H1 (cell line): ENCODE measurements at regions not wholly inside any gene's neighbourhood (a gene's known extent, or its start where the extent isn't known, plus 50 kb on each side); places are given as distances from the start of the nearest gene placed in this dataset.

Experiments
- CTCF ChIA-PET: fragments of 300-600 bp; sonication (Branson Sonifier 250); formaldehyde crosslinking; loops from one replicate; lab custom pipeline; 2021; ENCODE audit not compliant: partially characterized antibody; lab: Charles Lee
- POLR2A ChIA-PET: fragments of 300-600 bp; sonication (Branson Sonifier 250); formaldehyde crosslinking; loops from one replicate; lab custom pipeline; 2021; ENCODE audit warnings: inconsistent platforms; ENCODE audit not compliant: partially characterized antibody; lab: Charles Lee
- DNase-seq, 2 experiments: peaks; one replicate each; pipeline versions ENCODE4 v3.0.0 to v3.0.0-alpha.2; 2010 to 2022; ENCODE audit warnings: low spot score in 2 of 2, low read depth in 1 of 2, mixed read lengths in 1 of 2
- FAIRE-seq: peaks from 2 replicates; lab custom pipeline; 2011; peaks lifted over from hg19 to GRCh38; lab: Jason Lieb, UNC
- H2AFZ ChIP-seq: 2 replicates; pipeline ENCODE4 v1.8.1; 2012; ENCODE audit warnings: low read length, inconsistent platforms
- H2AK5ac ChIP-seq: 2 replicates; pipeline ENCODE4 v1.6.1; 2013; ENCODE audit warnings: low read depth, low read length
- H2BK120ac ChIP-seq: replicated peaks from 2 replicates; pipeline ENCODE3; 2013; ENCODE audit warnings: low read depth, low read length, inconsistent platforms
- H2BK12ac ChIP-seq: 2 replicates; pipeline ENCODE4 v1.6.1; 2013; ENCODE audit warnings: low read depth, low read length
- H2BK15ac ChIP-seq: 2 replicates; pipeline ENCODE4 v1.6.1; 2013; ENCODE audit warnings: low read length
- H2BK20ac ChIP-seq: 2 replicates; pipeline ENCODE4 v1.6.1; 2013; ENCODE audit warnings: low read length
- H2BK5ac ChIP-seq: 2 replicates; pipeline ENCODE4 v1.6.1; 2013; ENCODE audit warnings: low read depth, low read length
- H3K14ac ChIP-seq: 2 replicates; pipeline ENCODE4 v1.6.1; 2013; ENCODE audit warnings: inconsistent platforms; ENCODE audit not compliant: insufficient read length
- H3K18ac ChIP-seq: 2 replicates; pipeline ENCODE4 v1.6.1; 2013; ENCODE audit warnings: low read length; ENCODE audit errors: extremely low read depth
- H3K23ac ChIP-seq: 2 replicates; pipeline ENCODE4 v1.6.1; 2013; ENCODE audit warnings: inconsistent platforms; ENCODE audit not compliant: insufficient read length
- H3K23me2 ChIP-seq: 2 replicates; pipeline ENCODE4 v1.6.1; 2013; ENCODE audit warnings: low read depth, low read length
- H3K27ac ChIP-seq: 2 replicates; pipeline ENCODE4 v1.6.1; 2011; ENCODE audit warnings: low read depth, low read length, inconsistent platforms
- H3K27me3 ChIP-seq, 4 experiments: replicated peaks in 1 of 4; 1 replicate in 1 of 4; 2 replicates in 3 of 4; pipeline versions ENCODE4 v1.6.1 to v1.8.1; 2011 to 2013; ENCODE audit warnings: low read length in 3 of 4, mild to moderate bottlenecking in 3 of 4, inconsistent platforms in 2 of 4, mixed read lengths in 2 of 4, moderate library complexity in 1 of 4; ENCODE audit not compliant: control insufficient read depth in 3 of 4, insufficient read depth in 3 of 4; ENCODE audit errors: extremely low read depth in 1 of 4
- H3K36me3 ChIP-seq, 4 experiments: 2 replicates each; pipeline versions ENCODE4 v1.6.1 to v1.8.1; 2011 to 2013; ENCODE audit warnings: mild to moderate bottlenecking in 4 of 4, low read length in 3 of 4, moderate library complexity in 2 of 4, control low read depth in 1 of 4, inconsistent platforms in 1 of 4; ENCODE audit not compliant: insufficient read depth in 4 of 4, control insufficient read depth in 2 of 4
- H3K4ac ChIP-seq: replicated peaks from 2 replicates; pipeline ENCODE3; 2013; ENCODE audit warnings: low read length, low read depth, mixed read lengths, inconsistent platforms; ENCODE audit not compliant: insufficient read length
- H3K4me1 ChIP-seq, 4 experiments: replicated peaks in 1 of 4; 1 replicate in 1 of 4; 2 replicates in 3 of 4; pipeline versions ENCODE4 v1.6.1 to v1.8.1; 2011 to 2013; ENCODE audit warnings: low read length in 3 of 4, inconsistent platforms in 2 of 4, mixed read lengths in 1 of 4; ENCODE audit not compliant: insufficient read depth in 4 of 4, control insufficient read depth in 3 of 4
- H3K4me2 ChIP-seq, 2 experiments: 2 replicates each; pipeline versions ENCODE4 v1.6.1 to v1.8.1; 2011 to 2013; ENCODE audit warnings: low read depth in 2 of 2, low read length in 2 of 2, control low read depth in 1 of 2, inconsistent platforms in 1 of 2, mild to moderate bottlenecking in 1 of 2; ENCODE audit not compliant: insufficient read depth in 1 of 2
- H3K4me3 ChIP-seq, 4 experiments: fragments of 200-600, 300-600 bp in 1 of 4; sonication (generic), shearing (Covaris generic), sonication (Bioruptor Twin) in 1 of 4; 2 replicates each; pipeline versions ENCODE4 v1.5.1 to v1.8.1; 2011 to 2016; ENCODE audit warnings: low read length in 4 of 4, low read depth in 3 of 4, control low read depth in 2 of 4, inconsistent platforms in 2 of 4, mild to moderate bottlenecking in 2 of 4, mixed read lengths in 1 of 4, moderate library complexity in 1 of 4; ENCODE audit not compliant: insufficient read depth in 2 of 4; ENCODE audit errors: extremely low read depth in 1 of 4
- H3K56ac ChIP-seq: replicated peaks from 2 replicates; pipeline ENCODE3; 2013; ENCODE audit warnings: low read depth, mild to moderate bottlenecking, mixed read lengths, low read length, inconsistent platforms; ENCODE audit not compliant: insufficient read length
- H3K79me1 ChIP-seq: 2 replicates; pipeline ENCODE4 v1.6.1; 2013; ENCODE audit warnings: low read depth, low read length, control low read depth
- H3K79me2 ChIP-seq, 2 experiments: 2 replicates each; pipeline versions ENCODE4 v1.6.1 to v1.8.1; 2012 to 2013; ENCODE audit warnings: low read length in 2 of 2, mild to moderate bottlenecking in 2 of 2, inconsistent platforms in 1 of 2; ENCODE audit not compliant: insufficient read depth in 2 of 2, control insufficient read depth in 1 of 2
- H3K9ac ChIP-seq, 4 experiments: replicated peaks in 1 of 4; 1 replicate in 1 of 4; 2 replicates in 3 of 4; pipeline versions ENCODE4 v1.6.1 to v1.8.1; 2011 to 2013; ENCODE audit warnings: low read depth in 3 of 4, low read length in 3 of 4, control low read depth in 2 of 4, mild to moderate bottlenecking in 2 of 4, moderate library complexity in 2 of 4, inconsistent platforms in 1 of 4; ENCODE audit errors: extremely low read depth in 1 of 4
- H3K9me3 ChIP-seq, 2 experiments: 2 replicates each; pipeline versions ENCODE4 v1.6.1 to v1.8.1; 2012 to 2013; ENCODE audit warnings: mild to moderate bottlenecking in 2 of 2, moderate library complexity in 2 of 2, control low read depth in 1 of 2, inconsistent platforms in 1 of 2, low read depth in 1 of 2, low read length in 1 of 2, mixed read lengths in 1 of 2; ENCODE audit not compliant: insufficient read depth in 2 of 2
- H4K20me1 ChIP-seq, 2 experiments: replicated peaks in 1 of 2; 2 replicates each; pipeline versions ENCODE3 to v1.8.1; 2011 to 2013; ENCODE audit warnings: inconsistent platforms in 2 of 2, low read length in 2 of 2, mild to moderate bottlenecking in 1 of 2; ENCODE audit not compliant: insufficient read depth in 2 of 2, control insufficient read depth in 1 of 2
- H4K5ac ChIP-seq: 2 replicates; pipeline ENCODE4 v1.6.1; 2013; ENCODE audit warnings: low read length, low read depth, mixed read lengths, inconsistent platforms; ENCODE audit not compliant: insufficient read length
- H4K8ac ChIP-seq: 2 replicates; pipeline ENCODE4 v1.8.0; 2013; ENCODE audit warnings: mild to moderate bottlenecking, moderate library complexity, low read length, inconsistent platforms; ENCODE audit not compliant: insufficient read depth; ENCODE audit errors: extremely low read depth
- H4K91ac ChIP-seq: replicated peaks from 2 replicates; pipeline ENCODE3; 2013; ENCODE audit warnings: low read length, mixed read lengths, inconsistent platforms; ENCODE audit not compliant: insufficient read length
- ATF3 ChIP-seq: IDR thresholded peaks from 2 replicates; pipeline ENCODE4 v1.6.1; 2011; ENCODE audit warnings: low read depth, mild to moderate bottlenecking, low read length; ENCODE audit not compliant: insufficient read depth
- EGR1 ChIP-seq: IDR thresholded peaks from 2 replicates; pipeline ENCODE4 v1.6.1; 2011; ENCODE audit warnings: low read depth, low read length, borderline replicate concordance
- JUN ChIP-seq: IDR thresholded peaks from 2 replicates; pipeline ENCODE4 v1.6.1; 2011; ENCODE audit warnings: low read depth, mild to moderate bottlenecking, improper control_type of control experiment, low read length
- POLR2AphosphoS5 ChIP-seq: IDR thresholded peaks from 2 replicates; pipeline ENCODE4 v1.6.1; 2011; ENCODE audit warnings: low read depth, low read length
- TBP ChIP-seq: IDR thresholded peaks from 2 replicates; pipeline ENCODE4 v1.6.1; 2011; ENCODE audit warnings: low read depth, low read length, improper control_type of control experiment
- YY1 ChIP-seq: IDR thresholded peaks from 2 replicates; pipeline ENCODE4 v1.6.1; 2011; ENCODE audit warnings: low read depth, mild to moderate bottlenecking, low read length
- WGBS, 2 experiments: shearing (Covaris generic) in 1 of 2; methylation state at CpG; one replicate each; pipeline versions ENCODE4 v1.1.6 to v1.1.7; 2013 to 2015; ENCODE audit warnings: low lambda C conversion rate in 2 of 2, mixed read lengths in 2 of 2, inconsistent platforms in 1 of 2, low coverage in 1 of 2, missing lambda C conversion rate in 1 of 2; ENCODE audit not compliant: insufficient replicate concordance in 2 of 2, insufficient coverage in 1 of 2, insufficient read length in 1 of 2; ENCODE audit errors: extremely low coverage in 1 of 2, missing lambda C conversion rate in 1 of 2; 5-methylcytosine and 5-hydroxymethylcytosine counted together

- Histone ChIP-seq H3K23me2 (no peaks in the 10 kb centered on the region), H3K36me3 (no peaks in the 10 kb centered on the region), H3K27ac (no peak overlapping the region), H3K27me3 (no peaks in the 10 kb centered on the region), H3K14ac (no peak overlapping the region), H2BK120ac (no peak overlapping the region), H2AK5ac (no peak overlapping the region), H4K5ac (no peak overlapping the region), H2BK20ac (no peak overlapping the region), H3K9me3 (peaks cover 0 to 6% of the 10 kb centered on the region in 2 experiments; a peak in 1 of 4 replicates), H3K56ac (no peak overlapping the region), H3K4me2 (no peak overlapping the region), H3K18ac (no peak overlapping the region), H2BK15ac (no peak overlapping the region), H3K4ac (no peak overlapping the region), H3K4me1 (no peaks in the 10 kb centered on the region), H2AFZ (no peak overlapping the region), H3K79me1 (no peaks in the 10 kb centered on the region), H4K8ac (no peak overlapping the region), H3K23ac (no peak overlapping the region), H3K4me3 (no peak overlapping the region), H3K79me2 (no peaks in the 10 kb centered on the region), H2BK5ac (no peak overlapping the region), H4K20me1 (no peaks in the 10 kb centered on the region), H4K91ac (no peak overlapping the region), H2BK12ac (no peak overlapping the region), H3K9ac (no peak overlapping the region)
- POLR2A ChIA-PET: no interaction called here
- FAIRE-seq (no peak), DNase-seq (no peak)
- CTCF ChIA-PET: no interaction called here
- no peak for TF ChIP-seq YY1
- TF ChIP-seq TBP: no peak
- no peak for TF ChIP-seq EGR1
- no peak for TF ChIP-seq ATF3
- TF ChIP-seq JUN: no peak
- no peak for TF ChIP-seq POLR2AphosphoS5
- 80% methylated on average over 1 of the region's 15 CpGs; no CpG with 5 or more reads in 1 of the 2 experiments for WGBS, 2 experiments
Observed at GRCh38 chrX:149114001-149114400, 391.1 kb downstream of the IDS start.
